ENCODE measurements at regions not wholly inside any gene's neighbourhood (a gene's known extent, or its start where the extent isn't known, plus 50 kb on each side); places are given as distances from the start of the nearest gene placed in this dataset.

DNA sequence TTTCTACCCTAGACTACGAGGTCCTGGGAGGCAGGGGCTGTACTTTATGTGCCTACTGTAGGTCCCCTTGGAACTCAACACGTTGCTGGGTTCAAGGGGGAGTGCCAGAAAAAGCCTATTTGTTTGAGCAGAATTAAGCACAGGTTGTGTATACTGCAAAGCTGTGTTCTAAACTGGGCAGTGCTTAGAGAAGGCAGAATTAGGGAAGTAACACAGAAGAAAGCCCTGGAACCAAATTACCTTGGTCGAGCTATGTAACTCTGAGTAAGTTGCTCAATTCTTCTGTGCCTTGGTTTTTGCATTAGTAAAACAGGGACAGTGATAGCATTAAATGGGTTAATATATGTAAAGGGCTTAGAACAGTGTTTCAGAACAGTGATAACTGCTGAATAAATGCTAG is 245.0 kb upstream of the SFRP2 start:
- Histone ChIP-seq H3K4ac (ENCODE audit: low read depth, low read length) (no peak overlapping the region), H3K79me1 (ENCODE audit: insufficient read depth, low read depth, low read length, poor library complexity, severe bottlenecking) (no peaks in the 10 kb centered on the region), H4K5ac (ENCODE audit: insufficient read length, low read depth, low read length) (no peak overlapping the region), H4K91ac (ENCODE audit: insufficient read length, low read depth, low read length) (no peak overlapping the region), H2BK5ac (ENCODE audit: insufficient read length, low read length) (no peak overlapping the region), H3K23ac (ENCODE audit: insufficient read length, low read depth, low read length) (no peak overlapping the region), H2BK20ac (ENCODE audit: low read depth, low read length, poor library complexity, severe bottlenecking) (no peak overlapping the region), H3T11ph (ENCODE audit: low read length) (no peak overlapping the region), H3K4me2 (ENCODE audit: insufficient read depth, insufficient read length, low read length) (no peak overlapping the region), H2AFZ (ENCODE audit: low read length) (no peak overlapping the region), H4K8ac (replicated peaks; ENCODE audit: insufficient read length, low read depth, low read length) (no peak overlapping the region), H3K56ac (ENCODE audit: insufficient read length, low read depth, low read length) (no peak overlapping the region), H3K4me1 (ENCODE audit: insufficient read depth, low read length) (peaks cover 9% of the 10 kb centered on the region), H3K14ac (ENCODE audit: insufficient read depth, low read length) (no peak overlapping the region), H3K27ac (ENCODE audit: insufficient read length, low read depth, low read length) (no peak overlapping the region), H3K18ac (ENCODE audit: insufficient read length, low read depth, low read length) (no peak overlapping the region), H3K9ac (ENCODE audit: extremely low read depth, insufficient read length, low read length) (no peak overlapping the region), H2AK5ac (ENCODE audit: insufficient read length, low read length) (no peak overlapping the region), H2BK15ac (ENCODE audit: low read depth, low read length) (no peak overlapping the region), H3K79me2 (ENCODE audit: insufficient read depth, low read length) (no peaks in the 10 kb centered on the region), H3K23me2 (ENCODE audit: insufficient read length, low read depth, low read length, poor library complexity, severe bottlenecking) (no peaks in the 10 kb centered on the region), H3K27me3 (ENCODE audit: insufficient read depth, low read length) (no peaks in the 10 kb centered on the region), H2BK12ac (ENCODE audit: insufficient read length, low read depth, low read length) (no peak overlapping the region), H3K9me3 (ENCODE audit: control insufficient read depth, low read depth, low read length) (no peaks in the 10 kb centered on the region), H2BK120ac (ENCODE audit: low read depth, low read length, poor library complexity, severe bottlenecking) (no peak overlapping the region), H4K20me1 (ENCODE audit: control insufficient read depth, insufficient read depth, insufficient read length) (no peaks in the 10 kb centered on the region)
- Mint-ChIP-seq H3K4me3 (no peak overlapping the region), H3K27ac (no peak overlapping the region), H3K36me3 (ENCODE audit: insufficient read depth in 1 of 3, low read depth in 3 of 3) (peaks cover 7 to 9% (median 8%) of the 10 kb centered on the region in 3 experiments), H3K4me1 (peaks cover 14 to 17% of the 10 kb centered on the region in 2 experiments), H3K9me3 (peaks cover 10 to 13% of the 10 kb centered on the region in 2 experiments; a peak in 4 of 5 replicates), H3K27me3 (ENCODE audit: low read depth) (no peaks in the 10 kb centered on the region)
- no peak for DNase-seq
- TF ChIP-seq, protein P1, sequence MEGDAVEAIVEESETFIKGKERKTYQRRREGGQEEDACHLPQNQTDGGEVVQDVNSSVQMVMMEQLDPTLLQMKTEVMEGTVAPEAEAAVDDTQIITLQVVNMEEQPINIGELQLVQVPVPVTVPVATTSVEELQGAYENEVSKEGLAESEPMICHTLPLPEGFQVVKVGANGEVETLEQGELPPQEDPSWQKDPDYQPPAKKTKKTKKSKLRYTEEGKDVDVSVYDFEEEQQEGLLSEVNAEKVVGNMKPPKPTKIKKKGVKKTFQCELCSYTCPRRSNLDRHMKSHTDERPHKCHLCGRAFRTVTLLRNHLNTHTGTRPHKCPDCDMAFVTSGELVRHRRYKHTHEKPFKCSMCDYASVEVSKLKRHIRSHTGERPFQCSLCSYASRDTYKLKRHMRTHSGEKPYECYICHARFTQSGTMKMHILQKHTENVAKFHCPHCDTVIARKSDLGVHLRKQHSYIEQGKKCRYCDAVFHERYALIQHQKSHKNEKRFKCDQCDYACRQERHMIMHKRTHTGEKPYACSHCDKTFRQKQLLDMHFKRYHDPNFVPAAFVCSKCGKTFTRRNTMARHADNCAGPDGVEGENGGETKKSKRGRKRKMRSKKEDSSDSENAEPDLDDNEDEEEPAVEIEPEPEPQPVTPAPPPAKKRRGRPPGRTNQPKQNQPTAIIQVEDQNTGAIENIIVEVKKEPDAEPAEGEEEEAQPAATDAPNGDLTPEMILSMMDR (conservative IDR thresholded peaks at IDR 0.05): no peak
- WGBS (ENCODE audit: extremely low coverage, insufficient read length, low lambda C conversion rate): no CpG with 5 or more reads among the region's 3 CpGs

All from H9 (cell line).